Panc1 (cell line): ENCODE measurements at regions not wholly inside any gene's neighbourhood (a gene's known extent, or its start where the extent isn't known, plus 50 kb on each side); places are given as distances from the start of the nearest gene placed in this dataset.

Source experiments
- ATAC-seq: fragments of 200-7000 bp; cut with Tn5 transposase; 2 replicates; pipeline ENCODE4 v1.9.1; 2020; ENCODE audit warnings: mild to moderate bottlenecking, moderate library complexity
- BruUV-seq: library from RNA; stranded (reverse); fragments of 400-500 nt; replicated peaks from 2 replicates; lab custom pipeline; 2021; lab: Mats Ljungman, UMichigan
- CTCF ChIA-PET: fragments of 300-600 bp; sonication (Branson Sonifier 250); formaldehyde crosslinking; loops from one replicate; lab custom pipeline; 2022; ENCODE audit warnings: antibody characterized with exemption; lab: Charles Lee
- POLR2A ChIA-PET: fragments of 300-600 bp; sonication (Branson Sonifier 250); formaldehyde crosslinking; loops from one replicate; lab custom pipeline; 2022; ENCODE audit warnings: antibody characterized with exemption; lab: Charles Lee
- DNase-seq: peaks from one replicate; pipeline ENCODE4 v3.0.0-alpha.2; 2010; ENCODE audit warnings: low read depth, low spot score
- H3K27ac ChIP-seq: 2 replicates; pipeline ENCODE4 v1.5.1; 2011; ENCODE audit warnings: mild to moderate bottlenecking, low read length, inconsistent platforms
- H3K27me3 ChIP-seq: fragments of 200-500 bp; sonication (Bioruptor generic); 2 replicates; pipeline ENCODE4 v1.6.0; 2014; ENCODE audit warnings: low read length, inconsistent platforms; ENCODE audit not compliant: control insufficient read depth, insufficient read depth
- H3K36me3 ChIP-seq: fragments of 200-500 bp; sonication (Bioruptor generic); 2 replicates; pipeline ENCODE4 v1.5.1; 2014; ENCODE audit warnings: inconsistent platforms, mild to moderate bottlenecking, low read length, moderate library complexity; ENCODE audit not compliant: control insufficient read depth, insufficient read depth
- H3K4me1 ChIP-seq: 2 replicates; pipeline ENCODE4 v1.5.1; 2011; ENCODE audit warnings: inconsistent platforms, mild to moderate bottlenecking, low read length, moderate library complexity; ENCODE audit not compliant: control insufficient read depth, insufficient read depth
- H3K4me3 ChIP-seq, 2 experiments: 2 replicates each; pipeline ENCODE4 v1.5.1; 2011 to 2012; ENCODE audit warnings: low read depth in 2 of 2, low read length in 2 of 2, mild to moderate bottlenecking in 2 of 2, inconsistent platforms in 1 of 2, moderate library complexity in 1 of 2
- H3K9me3 ChIP-seq: fragments of 200-500 bp; sonication (Bioruptor generic); 2 replicates; pipeline ENCODE4 v1.5.1; 2014; ENCODE audit warnings: low read depth, mild to moderate bottlenecking, inconsistent platforms, low read length, moderate library complexity; ENCODE audit not compliant: control insufficient read depth, insufficient read depth
- CTCF ChIP-seq: fragments of 450-650 bp; IDR thresholded peaks from 2 replicates; pipeline ENCODE4 v1.5.1; 2017; ENCODE audit warnings: mild to moderate bottlenecking
- POLR2AphosphoS5 ChIP-seq: IDR thresholded peaks from 2 replicates; pipeline ENCODE4 v1.6.1; 2012; ENCODE audit warnings: mild to moderate bottlenecking, low read depth, low read length, moderate library complexity
- REST ChIP-seq, 2 experiments: IDR thresholded peaks; 2 replicates each; pipeline ENCODE4 v1.6.1; 2011 to 2012; ENCODE audit warnings: low read depth in 2 of 2, control low read depth in 1 of 2, low read length in 1 of 2, mild to moderate bottlenecking in 1 of 2, moderate library complexity in 1 of 2; ENCODE audit not compliant: insufficient read depth in 1 of 2
- SIN3A ChIP-seq: IDR thresholded peaks from 2 replicates; pipeline ENCODE4 v1.6.1; 2012; ENCODE audit warnings: low read depth, mild to moderate bottlenecking, low read length, moderate library complexity, borderline replicate concordance; ENCODE audit not compliant: insufficient read depth
- TCF7L2 ChIP-seq: IDR thresholded peaks from 2 replicates; pipeline ENCODE4 v1.6.1; 2011; ENCODE audit warnings: mild to moderate bottlenecking, low read depth, low read length, inconsistent platforms
- in situ Hi-C: cut with HindIII; loops from 2 replicates; pipeline ENCODE4 v1.10.0; 2016; ENCODE audit warnings: low sequenced_read_pairs, low pct_unique_long_range_greater_than_20kb
- intact Hi-C: fragments of 100-400 bp; cut with micrococcal nuclease; formaldehyde crosslinking; loops from one replicate; pipeline ENCODE4 v1.10.0; 2022; ENCODE audit not compliant: unreplicated experiment

GRCh38 chr7:20839196-20839735, 52.6 kb upstream of the SP8 start:
- Histone ChIP-seq H3K27me3 (no peaks in the 10 kb centered on the region), H3K9me3 (no peaks in the 10 kb centered on the region), H3K4me3 (no peak overlapping the region), H3K4me1 (no peaks in the 10 kb centered on the region), H3K27ac (no peak overlapping the region), H3K36me3 (no peaks in the 10 kb centered on the region)
- BruUV-seq: no TSS peak
- ATAC-seq (no peak), DNase-seq (no peak)
- ChIA-PET POLR2A (no interaction called here), CTCF (no interaction called here)
- TF ChIP-seq POLR2AphosphoS5 (no peak), REST (IDR thresholded peaks at IDR 0.05; ENCODE audit: insufficient read depth in 1 of 2, low read depth in 2 of 2, low read length in 1 of 2) (no peak), TCF7L2 (no peak), CTCF (no peak), SIN3A (no peak)
- in situ Hi-C loops: no loop called here
- intact Hi-C loops: no loop called here

- no peaks in the 10 kb centered on the region for H3K27me3 ChIP-seq
- POLR2A ChIA-PET: no interaction called here
- H3K27ac ChIP-seq: no peak overlapping the region
- intact Hi-C loops (no loop called here), in situ Hi-C loops (no loop called here)
- no peak overlapping the region for H3K4me3 ChIP-seq
- ATAC-seq (no peak), DNase-seq (no peak)
- no peaks in the 10 kb centered on the region for H3K4me1 ChIP-seq
- no peaks in the 10 kb centered on the region for H3K9me3 ChIP-seq
- CTCF ChIA-PET: no interaction called here
- no peaks in the 10 kb centered on the region for H3K36me3 ChIP-seq
- no peak for TF ChIP-seq REST (IDR thresholded peaks at IDR 0.05; ENCODE audit: insufficient read depth in 1 of 2, low read depth in 2 of 2, low read length in 1 of 2)
- TF ChIP-seq TCF7L2: no peak
- TF ChIP-seq SIN3A: no peak
- no peak for TF ChIP-seq CTCF
- no TSS peak for BruUV-seq
These were observed 53.3 kb upstream of the SP8 start for GRCh38 chr7:20839987-20840386.
